Lung microvascular endothelial cell (primary cell): ENCODE measurements at regions not wholly inside any gene's neighbourhood (a gene's known extent, or its start where the extent isn't known, plus 50 kb on each side); places are given as distances from the start of the nearest gene placed in this dataset.

Experiments used
- DNase-seq, 2 donors: peaks; one replicate each; pipeline versions ENCODE4 v3.0.0 to v3.0.0-alpha.2; 2010; ENCODE audit warnings: low read depth in 2 of 2

GRCh38 chr13:111968336-111969010 is 98.5 kb upstream of the SOX1 start:
- DNase-seq = no peak

- DNase-seq = no peak
Measured at GRCh38 chr13:111969551-111970135, 97.3 kb upstream of the SOX1 start.

GRCh38 chr13:111970494-111971141 is 96.3 kb upstream of the SOX1 start:
- no peak for DNase-seq

GRCh38 chr13:111971891-111972780 is 94.8 kb upstream of the SOX1 start:
- DNase-seq = no peak

GRCh38 chr13:111973186-111973585 is 93.8 kb upstream of the SOX1 start:
- DNase-seq = no peak

GRCh38 chr13:111973605-111974340 is 93.2 kb upstream of the SOX1 start:
- DNase-seq = no peak

- no peak for DNase-seq
Measured at GRCh38 chr13:111974341-111974640, 92.7 kb upstream of the SOX1 start.

- DNase-seq = no peak
Measured at GRCh38 chr13:111975539-111976473, 91.1 kb upstream of the SOX1 start.

- DNase-seq = no peak
Measured at GRCh38 chr13:111976474-111977178, 90.3 kb upstream of the SOX1 start.

- no peak for DNase-seq
Measured at GRCh38 chr13:111977179-111977506, 89.8 kb upstream of the SOX1 start.

- DNase-seq = no peak
Measured at GRCh38 chr13:111978546-111978945, 88.4 kb upstream of the SOX1 start.

GRCh38 chr13:111980146-111980929 is 86.6 kb upstream of the SOX1 start:
- DNase-seq = no peak

- DNase-seq = no peak
Measured at GRCh38 chr13:111981006-111981405, 85.9 kb upstream of the SOX1 start.

- no peak for DNase-seq
Measured at GRCh38 chr13:111981446-111982165, 85.3 kb upstream of the SOX1 start.

GRCh38 chr13:111984349-111984748 is 82.6 kb upstream of the SOX1 start:
- no peak for DNase-seq

- DNase-seq = no peak
Measured at GRCh38 chr13:111990362-111990761, 76.6 kb upstream of the SOX1 start.

GRCh38 chr13:111992911-111993310 is 74.0 kb upstream of the SOX1 start:
- DNase-seq = no peak

- DNase-seq = no peak
Measured at GRCh38 chr13:111993691-111994090, 73.3 kb upstream of the SOX1 start.
